Gastroesophageal sphincter (tissue), 3 donors: ENCODE measurements at regions not wholly inside any gene's neighbourhood (a gene's known extent, or its start where the extent isn't known, plus 50 kb on each side); places are given as distances from the start of the nearest gene placed in this dataset.

Source experiments
- EP300 ChIP-seq: sonication (generic); formaldehyde crosslinking; IDR thresholded peaks from one replicate; pipeline ENCODE4 v1.6.1; 2017; ENCODE audit warnings: antibody characterized with exemption, mild to moderate bottlenecking
- POLR2A ChIP-seq, 2 donors: fragments of 450-650 bp; IDR thresholded peaks; one replicate each; pipeline ENCODE4 v1.6.1; 2017; ENCODE audit warnings: antibody characterized with exemption in 2 of 2, mild to moderate bottlenecking in 2 of 2, moderate library complexity in 1 of 2
- TF ChIP-seq, protein P1 (sequence below), 4 experiments: fragments of 200-600 bp in 2 of 4; fragments of 450-650 bp in 2 of 4; sonication (generic) in 1 of 4; IDR thresholded peaks; one replicate each; pipeline ENCODE4 v1.5.1; 2017 to 2019; ENCODE audit warnings: antibody characterized with exemption in 4 of 4, mild to moderate bottlenecking in 2 of 4, moderate library complexity in 2 of 4

DNA sequence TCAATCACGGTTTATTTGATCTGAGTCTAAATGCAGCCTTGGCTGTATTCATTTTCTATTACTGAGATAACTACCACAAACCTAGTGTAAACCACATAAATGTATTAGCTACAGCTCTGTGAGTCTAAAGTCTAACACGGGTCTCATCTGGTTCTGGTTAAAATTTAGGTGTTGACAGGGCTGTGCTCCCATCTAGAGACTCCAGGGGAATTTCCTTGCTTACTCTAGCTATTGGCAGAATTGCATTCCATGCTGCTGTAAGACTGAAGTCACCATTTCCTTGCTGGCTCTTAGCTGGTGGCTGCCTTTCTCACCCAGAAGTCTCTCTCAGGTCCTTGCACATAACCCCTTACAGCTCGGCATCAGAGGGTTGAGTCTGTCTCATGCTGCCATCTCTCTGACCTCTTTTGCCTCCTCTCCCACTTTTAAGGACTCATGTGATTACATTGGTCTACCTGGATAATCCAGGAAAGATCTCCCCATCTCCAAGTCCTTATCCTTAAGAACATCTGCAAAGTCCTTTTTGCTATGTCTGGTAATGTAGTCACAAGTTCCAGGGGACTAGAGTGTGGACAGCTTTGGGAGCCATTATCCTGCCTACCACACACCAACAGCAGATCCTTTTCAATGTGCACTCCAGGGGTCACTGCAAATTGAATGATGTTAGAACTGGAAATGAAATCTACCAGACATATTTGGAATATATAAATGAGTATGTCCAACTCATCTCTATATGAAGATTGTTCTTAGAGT lies 207.0 kb upstream of the AGAP1 start:
- TF ChIP-seq EP300 (no peak), POLR2A (IDR thresholded peaks at IDR 0.05) (no peak)
- TF ChIP-seq, protein P1, sequence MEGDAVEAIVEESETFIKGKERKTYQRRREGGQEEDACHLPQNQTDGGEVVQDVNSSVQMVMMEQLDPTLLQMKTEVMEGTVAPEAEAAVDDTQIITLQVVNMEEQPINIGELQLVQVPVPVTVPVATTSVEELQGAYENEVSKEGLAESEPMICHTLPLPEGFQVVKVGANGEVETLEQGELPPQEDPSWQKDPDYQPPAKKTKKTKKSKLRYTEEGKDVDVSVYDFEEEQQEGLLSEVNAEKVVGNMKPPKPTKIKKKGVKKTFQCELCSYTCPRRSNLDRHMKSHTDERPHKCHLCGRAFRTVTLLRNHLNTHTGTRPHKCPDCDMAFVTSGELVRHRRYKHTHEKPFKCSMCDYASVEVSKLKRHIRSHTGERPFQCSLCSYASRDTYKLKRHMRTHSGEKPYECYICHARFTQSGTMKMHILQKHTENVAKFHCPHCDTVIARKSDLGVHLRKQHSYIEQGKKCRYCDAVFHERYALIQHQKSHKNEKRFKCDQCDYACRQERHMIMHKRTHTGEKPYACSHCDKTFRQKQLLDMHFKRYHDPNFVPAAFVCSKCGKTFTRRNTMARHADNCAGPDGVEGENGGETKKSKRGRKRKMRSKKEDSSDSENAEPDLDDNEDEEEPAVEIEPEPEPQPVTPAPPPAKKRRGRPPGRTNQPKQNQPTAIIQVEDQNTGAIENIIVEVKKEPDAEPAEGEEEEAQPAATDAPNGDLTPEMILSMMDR (IDR thresholded peaks at IDR 0.05): no peak
